NB4 (cell line): ENCODE measurements at regions not wholly inside any gene's neighbourhood (a gene's known extent, or its start where the extent isn't known, plus 50 kb on each side); places are given as distances from the start of the nearest gene placed in this dataset.

Experiments used
- DNase-seq: peaks from one replicate; pipeline ENCODE4 v3.0.0; 2010; ENCODE audit warnings: low read depth
- H3K4me3 ChIP-seq: one replicate; pipeline ENCODE4 v1.5.1; 2011; ENCODE audit warnings: mild to moderate bottlenecking, low read depth, low read length, moderate library complexity
- CTCF ChIP-seq: IDR thresholded peaks from one replicate; pipeline ENCODE4 v1.5.1; 2012; ENCODE audit warnings: low read depth, low read length
- MYC ChIP-seq: IDR thresholded peaks from 2 replicates; pipeline ENCODE4 v1.6.1; 2011; ENCODE audit warnings: low read depth, low read length
- POLR2A ChIP-seq: IDR thresholded peaks from 2 replicates; pipeline ENCODE4 v1.6.1; 2011; ENCODE audit warnings: mild to moderate bottlenecking; ENCODE audit not compliant: insufficient read length; ENCODE audit errors: extremely low read depth
- TF ChIP-seq, protein P1 (sequence below): IDR thresholded peaks from 2 replicates; pipeline ENCODE4 v1.6.1; 2011; ENCODE audit warnings: low read depth, low read length

- DNase-seq, result no peak
- TF ChIP-seq MYC, result no peak
- no peak for TF ChIP-seq CTCF
- TF ChIP-seq, protein P1, sequence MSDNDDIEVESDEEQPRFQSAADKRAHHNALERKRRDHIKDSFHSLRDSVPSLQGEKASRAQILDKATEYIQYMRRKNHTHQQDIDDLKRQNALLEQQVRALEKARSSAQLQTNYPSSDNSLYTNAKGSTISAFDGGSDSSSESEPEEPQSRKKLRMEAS, result no peak
- no peak for TF ChIP-seq POLR2A
- no peak overlapping the region for H3K4me3 ChIP-seq
Observed at GRCh38 chr4:11106190-11106589, 322.5 kb downstream of the HS3ST1 start.

DNA sequence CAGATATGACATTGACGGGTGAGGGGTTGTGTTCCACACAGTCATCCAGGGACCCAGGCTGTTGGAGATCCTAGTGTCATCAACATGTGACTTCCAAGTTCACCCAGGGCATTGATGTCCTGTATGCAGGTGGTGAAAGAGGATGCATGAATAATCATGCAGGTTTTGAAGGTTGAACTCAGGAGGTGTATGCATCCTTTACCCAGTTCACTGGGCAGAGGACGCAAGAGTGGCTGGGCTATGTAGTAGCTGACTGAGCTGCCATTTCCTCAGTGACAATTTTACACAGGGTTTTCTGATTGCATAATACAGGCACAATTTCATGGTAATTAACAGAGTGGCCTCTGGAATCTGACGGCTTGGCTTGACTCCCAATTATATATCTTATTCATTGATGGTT is 323.0 kb downstream of the HS3ST1 start:
- no peak overlapping the region for H3K4me3 ChIP-seq
- no peak for DNase-seq

DNA sequence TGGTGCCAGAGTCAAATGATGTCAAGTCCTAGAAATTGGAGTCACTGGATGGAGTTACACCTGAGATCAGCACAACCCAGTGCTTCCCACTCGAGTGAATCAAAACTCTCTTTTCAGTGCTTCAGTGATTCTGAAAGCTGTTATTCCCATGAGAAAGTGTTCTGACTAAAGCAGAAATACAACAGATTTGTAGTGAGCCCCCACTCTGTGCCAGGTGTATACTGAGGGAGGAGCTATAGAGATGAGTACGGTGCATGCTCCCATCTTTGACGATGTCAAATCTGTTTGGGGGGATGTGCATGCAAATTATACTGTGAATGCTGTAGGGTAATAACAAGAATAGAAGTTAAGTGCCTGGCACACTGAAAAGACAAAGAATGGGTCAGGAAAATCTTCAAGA is 330.2 kb downstream of the HS3ST1 start:
- TF ChIP-seq MYC (no peak), CTCF (no peak), POLR2A (no peak)
- TF ChIP-seq, protein P1, result no peak
- no peak for DNase-seq

More for the DNA sequence above, 323.0 kb downstream of the HS3ST1 start:
- TF ChIP-seq, protein P1, result no peak
- TF ChIP-seq MYC (no peak), POLR2A (no peak), CTCF (no peak)

GRCh38 chr4:11097725-11098124 is 331.0 kb downstream of the HS3ST1 start:
- no peak for DNase-seq
- TF ChIP-seq, protein P1, result no peak
- no peak for TF ChIP-seq MYC
- TF ChIP-seq CTCF, result no peak
- TF ChIP-seq POLR2A, result no peak
- no peak overlapping the region for H3K4me3 ChIP-seq

More for the DNA sequence above, 330.2 kb downstream of the HS3ST1 start:
- no peak overlapping the region for H3K4me3 ChIP-seq

DNA sequence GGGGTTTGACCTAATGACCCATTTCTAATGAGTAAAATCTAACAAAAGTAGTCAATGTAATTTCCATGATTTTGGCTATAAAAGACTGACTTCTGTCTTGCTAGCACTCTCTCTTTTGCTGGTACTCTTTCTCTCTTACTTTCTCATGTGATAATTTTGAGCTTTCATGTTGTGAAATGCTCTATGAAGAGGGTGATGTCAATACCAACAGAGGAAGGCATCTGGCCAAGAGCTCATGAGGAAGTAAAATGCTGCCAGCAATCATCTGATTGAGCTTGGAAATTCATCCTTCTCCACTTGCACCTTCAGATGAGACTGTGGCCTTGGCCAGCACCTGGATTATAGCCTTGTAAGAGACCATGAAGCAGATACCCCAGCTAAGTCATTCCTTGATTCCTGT is 347.7 kb downstream of the HS3ST1 start:
- H3K4me3 ChIP-seq, result no peak overlapping the region
- no peak for DNase-seq
- TF ChIP-seq, protein P1, result no peak
- no peak for TF ChIP-seq MYC
- no peak for TF ChIP-seq POLR2A
- no peak for TF ChIP-seq CTCF

GRCh38 chr4:11079171-11079570 is 349.5 kb downstream of the HS3ST1 start:
- no peak overlapping the region for H3K4me3 ChIP-seq
- no peak for TF ChIP-seq CTCF
- TF ChIP-seq, protein P1, result no peak
- no peak for TF ChIP-seq MYC
- TF ChIP-seq POLR2A, result no peak
- DNase-seq, result no peak
